Peyer's patch (tissue), 4 donors: ENCODE measurements at regions not wholly inside any gene's neighbourhood (a gene's known extent, or its start where the extent isn't known, plus 50 kb on each side); places are given as distances from the start of the nearest gene placed in this dataset.
"Not testable (repeated sequence)": the region's sequence is repeated elsewhere in the genome, so short reads cannot be mapped to it uniquely, and the experiment has no call there.

Experiments
- DNase-seq, 3 donors: peaks; one replicate each; pipeline ENCODE4 v3.0.0-alpha.2; 2017 to 2019
- H3K27ac ChIP-seq, 4 donors: fragments of 200-600 bp; sonication (generic); one replicate each; pipeline ENCODE4 v1.5.1; 2016 to 2019
- H3K27me3 ChIP-seq, 2 donors: fragments of 200-600 bp; sonication (generic); one replicate each; pipeline ENCODE4 v1.5.1; 2019
- H3K36me3 ChIP-seq, 3 donors: fragments of 200-600 bp; sonication (generic); one replicate each; pipeline ENCODE4 v1.5.1; 2016 to 2019
- H3K4me1 ChIP-seq, 4 donors: fragments of 200-600 bp; sonication (generic); one replicate each; pipeline ENCODE4 v1.5.1; 2016 to 2019
- H3K4me3 ChIP-seq, 4 donors: fragments of 200-600 bp; sonication (generic); 1 replicate in 3 of 4; 2 replicates in 1 of 4; pipeline ENCODE4 v1.5.1; 2016 to 2019; ENCODE audit warnings: mild to moderate bottlenecking in 1 of 4
- H3K9me3 ChIP-seq, 4 donors: fragments of 200-600 bp; sonication (generic); one replicate each; pipeline ENCODE4 v1.5.1; 2016 to 2019; ENCODE audit warnings: mild to moderate bottlenecking in 1 of 4
- POLR2A ChIP-seq, 2 donors: fragments of 450-650 bp; IDR thresholded peaks; one replicate each; pipeline ENCODE4 v1.5.1; 2017; ENCODE audit warnings: antibody characterized with exemption in 2 of 2, mild to moderate bottlenecking in 2 of 2, moderate library complexity in 2 of 2
- TF ChIP-seq, protein P1 (sequence below), 6 experiments: fragments of 450-650 bp in 4 of 6; fragments of 200-600 bp in 2 of 6; sonication (generic) in 1 of 6; IDR thresholded peaks; one replicate each; pipeline ENCODE4 v1.5.1; 2017 to 2019; ENCODE audit warnings: antibody characterized with exemption in 6 of 6, mild to moderate bottlenecking in 3 of 6, moderate library complexity in 1 of 6

- H3K27ac ChIP-seq = no peak overlapping the region
- no peak for DNase-seq
- no peak for TF ChIP-seq POLR2A (IDR thresholded peaks at IDR 0.05)
- TF ChIP-seq, protein P1, sequence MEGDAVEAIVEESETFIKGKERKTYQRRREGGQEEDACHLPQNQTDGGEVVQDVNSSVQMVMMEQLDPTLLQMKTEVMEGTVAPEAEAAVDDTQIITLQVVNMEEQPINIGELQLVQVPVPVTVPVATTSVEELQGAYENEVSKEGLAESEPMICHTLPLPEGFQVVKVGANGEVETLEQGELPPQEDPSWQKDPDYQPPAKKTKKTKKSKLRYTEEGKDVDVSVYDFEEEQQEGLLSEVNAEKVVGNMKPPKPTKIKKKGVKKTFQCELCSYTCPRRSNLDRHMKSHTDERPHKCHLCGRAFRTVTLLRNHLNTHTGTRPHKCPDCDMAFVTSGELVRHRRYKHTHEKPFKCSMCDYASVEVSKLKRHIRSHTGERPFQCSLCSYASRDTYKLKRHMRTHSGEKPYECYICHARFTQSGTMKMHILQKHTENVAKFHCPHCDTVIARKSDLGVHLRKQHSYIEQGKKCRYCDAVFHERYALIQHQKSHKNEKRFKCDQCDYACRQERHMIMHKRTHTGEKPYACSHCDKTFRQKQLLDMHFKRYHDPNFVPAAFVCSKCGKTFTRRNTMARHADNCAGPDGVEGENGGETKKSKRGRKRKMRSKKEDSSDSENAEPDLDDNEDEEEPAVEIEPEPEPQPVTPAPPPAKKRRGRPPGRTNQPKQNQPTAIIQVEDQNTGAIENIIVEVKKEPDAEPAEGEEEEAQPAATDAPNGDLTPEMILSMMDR (IDR thresholded peaks at IDR 0.05) = no peak
Measured at GRCh38 chr18:70822117-70822516, 533.3 kb downstream of the SOCS6 start.

GRCh38 chr18:70808481-70809056 is 519.7 kb downstream of the SOCS6 start:
- no peaks in the 10 kb centered on the region for H3K9me3 ChIP-seq
- H3K27me3 ChIP-seq = no peaks in the 10 kb centered on the region
- H3K4me3 ChIP-seq = no peak overlapping the region
- no peak for TF ChIP-seq POLR2A (IDR thresholded peaks at IDR 0.05)
- TF ChIP-seq, protein P1 (IDR thresholded peaks at IDR 0.05) = no peak
- no peak overlapping the region for H3K27ac ChIP-seq
- no peaks in the 10 kb centered on the region for H3K36me3 ChIP-seq
- H3K4me1 ChIP-seq = no peaks in the 10 kb centered on the region
- no peak for DNase-seq

More at GRCh38 chr18:70822117-70822516, 533.3 kb downstream of the SOCS6 start:
- Histone ChIP-seq H3K36me3 (no peaks in the 10 kb centered on the region), H3K9me3 (no peaks in the 10 kb centered on the region), H3K4me1 (no peaks in the 10 kb centered on the region), H3K27me3 (no peaks in the 10 kb centered on the region), H3K4me3 (no peak overlapping the region)

DNA sequence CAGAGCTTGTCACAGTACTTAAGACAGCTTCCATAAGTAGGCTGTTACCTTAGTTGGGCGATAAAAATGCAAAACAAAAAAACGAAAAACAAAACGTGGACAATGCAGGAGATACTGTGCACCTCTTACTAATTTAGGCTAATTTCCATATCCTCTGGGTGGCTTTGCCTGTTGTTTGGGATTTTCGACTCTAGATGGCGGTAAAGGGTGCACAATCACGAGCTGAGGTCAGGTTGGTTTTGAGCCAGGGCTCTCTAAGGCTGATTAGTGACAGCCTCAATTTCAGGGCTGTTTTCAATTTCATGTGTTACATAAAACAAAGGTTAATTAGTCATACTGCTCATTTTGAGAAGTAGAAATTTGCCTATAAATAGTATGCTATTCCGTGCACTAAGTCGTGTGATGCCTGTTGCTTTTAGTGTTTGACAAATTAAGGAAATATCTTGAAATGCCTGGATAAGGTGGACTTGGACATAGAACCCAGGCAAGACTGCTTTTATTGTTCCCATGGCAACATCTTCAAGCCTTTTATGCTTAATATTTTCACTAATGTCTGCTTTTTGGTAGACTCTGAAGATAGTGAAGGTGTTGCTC is 493.1 kb downstream of the SOCS6 start:
- H3K36me3 ChIP-seq = no peaks in the 10 kb centered on the region
- H3K27me3 ChIP-seq = no peaks in the 10 kb centered on the region
- no peak overlapping the region for H3K27ac ChIP-seq
- H3K9me3 ChIP-seq = no peaks in the 10 kb centered on the region
- no peak for TF ChIP-seq POLR2A (IDR thresholded peaks at IDR 0.05)
- TF ChIP-seq, protein P1 (IDR thresholded peaks at IDR 0.05) = peak in 2 of 6 experiments; percentile 8 to 20
- DNase-seq = peak in 2 of 3 donors; percentile 20 to 55
- H3K4me3 ChIP-seq = no peak overlapping the region
- H3K4me1 ChIP-seq = no peaks in the 10 kb centered on the region

GRCh38 chr18:70766254-70766653 is 477.4 kb downstream of the SOCS6 start:
- not testable (repeated sequence) for H3K4me1 ChIP-seq

DNA sequence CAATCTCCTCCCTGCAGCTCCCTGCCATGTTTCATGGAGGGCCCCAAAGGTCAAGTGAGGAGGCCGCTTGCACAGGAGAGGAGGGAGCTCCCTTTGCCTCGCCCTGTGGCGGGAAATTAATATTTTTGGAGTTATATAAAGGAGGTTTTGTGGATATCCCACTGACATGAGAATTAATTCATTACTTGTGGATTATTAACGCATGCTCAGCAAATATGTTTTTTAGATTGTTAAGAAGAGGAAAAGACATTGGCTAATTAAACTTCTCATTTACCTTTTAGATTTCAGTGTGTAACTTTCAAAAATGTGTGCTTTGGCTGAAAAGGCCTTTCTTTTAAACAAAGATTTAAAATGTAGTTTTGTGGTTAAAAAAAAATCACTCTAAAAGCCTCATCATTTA is 474.0 kb downstream of the SOCS6 start:
- H3K27ac ChIP-seq = no peak overlapping the region
- H3K4me1 ChIP-seq = no peaks in the 10 kb centered on the region
- H3K27me3 ChIP-seq = no peaks in the 10 kb centered on the region
- H3K36me3 ChIP-seq = no peaks in the 10 kb centered on the region
- H3K9me3 ChIP-seq = no peaks in the 10 kb centered on the region
- no peak for DNase-seq
- no peak overlapping the region for H3K4me3 ChIP-seq
- TF ChIP-seq POLR2A (IDR thresholded peaks at IDR 0.05) = no peak
- TF ChIP-seq, protein P1 (IDR thresholded peaks at IDR 0.05) = no peak

More at GRCh38 chr18:70766254-70766653, 477.4 kb downstream of the SOCS6 start:
- not testable (repeated sequence) for H3K27ac ChIP-seq, H3K36me3 ChIP-seq, H3K9me3 ChIP-seq, H3K4me3 ChIP-seq, H3K27me3 ChIP-seq, DNase-seq

- no peaks in the 10 kb centered on the region for H3K27me3 ChIP-seq
- TF ChIP-seq POLR2A (IDR thresholded peaks at IDR 0.05) = no peak
- TF ChIP-seq, protein P1 (IDR thresholded peaks at IDR 0.05) = no peak
- H3K27ac ChIP-seq = no peak overlapping the region
- no peaks in the 10 kb centered on the region for H3K9me3 ChIP-seq
- no peaks in the 10 kb centered on the region for H3K4me1 ChIP-seq
- H3K4me3 ChIP-seq = no peak overlapping the region
- H3K36me3 ChIP-seq = no peaks in the 10 kb centered on the region
- DNase-seq = no peak
Measured at GRCh38 chr18:70758780-70759179, 469.9 kb downstream of the SOCS6 start.
